HG02623 (cell line): ENCODE measurements at regions not wholly inside any gene's neighbourhood (a gene's known extent, or its start where the extent isn't known, plus 50 kb on each side); places are given as distances from the start of the nearest gene placed in this dataset.
A peak's percentile ranks its signal among the peaks of the same experiment; 100 is the strongest.
"Not testable (repeated sequence)": the region's sequence is repeated elsewhere in the genome, so short reads cannot be mapped to it uniquely, and the experiment has no call there.

Source experiments
- ATAC-seq: cut with Tn5 transposase; IDR thresholded peaks from one replicate; pipeline ENCODE4 v1.9.1; 2021; ENCODE audit warnings: moderate library complexity; ENCODE audit not compliant: unreplicated experiment

- ATAC-seq, result no peak
Observed at GRCh38 chr10:129042776-129043595, 424.1 kb upstream of the MGMT start.

- no peak for ATAC-seq
Observed at GRCh38 chr10:129043691-129044090, 423.4 kb upstream of the MGMT start.

GRCh38 chr10:129045599-129045998, 421.4 kb upstream of the MGMT start:
- ATAC-seq, result no peak

GRCh38 chr10:129046065-129046681, 420.9 kb upstream of the MGMT start:
- ATAC-seq, result no peak

GRCh38 chr10:129046962-129047361, 420.1 kb upstream of the MGMT start:
- no peak for ATAC-seq

- ATAC-seq, result no peak
Observed at GRCh38 chr10:129047600-129047999, 419.4 kb upstream of the MGMT start.

GRCh38 chr10:129048513-129048912, 418.5 kb upstream of the MGMT start:
- no peak for ATAC-seq

- ATAC-seq, result no peak
Observed at GRCh38 chr10:129049501-129049900, 417.5 kb upstream of the MGMT start.

- no peak for ATAC-seq
Observed at GRCh38 chr10:129055225-129055624, 411.8 kb upstream of the MGMT start.

GRCh38 chr10:129055986-129056385, 411.1 kb upstream of the MGMT start:
- ATAC-seq, result no peak

- ATAC-seq, result no peak
Observed at GRCh38 chr10:129056734-129057689, 410.0 kb upstream of the MGMT start.

- peak; percentile 81 for ATAC-seq
Observed at GRCh38 chr10:129057856-129058663, 409.0 kb upstream of the MGMT start.

GRCh38 chr10:129058664-129059155, 408.3 kb upstream of the MGMT start:
- ATAC-seq, result no peak

- ATAC-seq, result no peak
Observed at GRCh38 chr10:129059977-129060376, 407.1 kb upstream of the MGMT start.

- ATAC-seq, result no peak
Observed at GRCh38 chr10:129063212-129063611, 403.8 kb upstream of the MGMT start.

- ATAC-seq, result no peak
Observed at GRCh38 chr10:129063877-129064276, 403.2 kb upstream of the MGMT start.

GRCh38 chr10:129066529-129066928, 400.5 kb upstream of the MGMT start:
- ATAC-seq, result not testable (repeated sequence)

- not testable (repeated sequence) for ATAC-seq
Observed at GRCh38 chr10:129071411-129071810, 395.6 kb upstream of the MGMT start.

GRCh38 chr10:129074939-129075338, 392.1 kb upstream of the MGMT start:
- ATAC-seq, result no peak

- ATAC-seq, result no peak
Observed at GRCh38 chr10:129075508-129075907, 391.5 kb upstream of the MGMT start.
